ENCODE measurements at regions not wholly inside any gene's neighbourhood (a gene's known extent, or its start where the extent isn't known, plus 50 kb on each side); places are given as distances from the start of the nearest gene placed in this dataset.

- H3K9me2 ChIP-seq (ENCODE audit: insufficient read depth, low read length): no peaks in the 10 kb centered on the region
- TF ChIP-seq CTCF (conservative IDR thresholded peaks at IDR 0.05; ENCODE audit: low read length): no peak
- TF ChIP-seq EZH2phosphoT487 (IDR thresholded peaks at IDR 0.05; ENCODE audit: borderline replicate concordance, low read depth, low read length): no peak
- no peak overlapping the region for H3K4me3 ChIP-seq (ENCODE audit: low read depth, low read length, poor library complexity, severe bottlenecking)
- H4K20me1 ChIP-seq (ENCODE audit: insufficient read depth, low read length): no peaks in the 10 kb centered on the region
- no peak overlapping the region for H2AFZ ChIP-seq (ENCODE audit: low read length)
- no peaks in the 10 kb centered on the region for H3K79me2 ChIP-seq (ENCODE audit: insufficient read depth, low read depth, low read length)
- H3K27ac ChIP-seq (ENCODE audit: low read depth, low read length, poor library complexity, severe bottlenecking): no peak overlapping the region
- H3K4me2 ChIP-seq (ENCODE audit: low read length): no peak overlapping the region
- ChIA-PET POLR2A (no interaction called here), CTCF (ENCODE audit: unreplicated experiment) (no interaction called here)
- no peak for DNase-seq (ENCODE audit: low spot score)
- no peaks in the 10 kb centered on the region for H3K9me3 ChIP-seq (ENCODE audit: low read length)
- intact Hi-C loops (cut with micrococcal nuclease; ENCODE audit: unreplicated experiment): loop anchor here (10.0 kb wide), 1 partner anchor 242 kb away; no protein-coding TSS in a partner anchor
- H3K4me1 ChIP-seq (ENCODE audit: insufficient read depth, low read length, poor library complexity, severe bottlenecking): no peaks in the 10 kb centered on the region
- no TSS peak for BruUV-seq (replicated peaks)
- H3K36me3 ChIP-seq (ENCODE audit: insufficient read depth, low read length): no peaks in the 10 kb centered on the region
Observed at GRCh38 chr20:60212695-60213094, 254.5 kb downstream of the CDH26 start.

GRCh38 chr20:60213126-60213893 lies 255.1 kb downstream of the CDH26 start:
- no peaks in the 10 kb centered on the region for H3K79me2 ChIP-seq (ENCODE audit: insufficient read depth, low read depth, low read length)
- intact Hi-C loops (cut with micrococcal nuclease; ENCODE audit: unreplicated experiment): loop anchor here (10.0 kb wide), 1 partner anchor 241 kb away; no protein-coding TSS in a partner anchor
- TF ChIP-seq EZH2phosphoT487 (IDR thresholded peaks at IDR 0.05; ENCODE audit: borderline replicate concordance, low read depth, low read length): no peak
- TF ChIP-seq CTCF (conservative IDR thresholded peaks at IDR 0.05; ENCODE audit: low read length): no peak
- H3K9me3 ChIP-seq (ENCODE audit: low read length): no peaks in the 10 kb centered on the region
- no peak overlapping the region for H2AFZ ChIP-seq (ENCODE audit: low read length)
- no peak overlapping the region for H3K4me3 ChIP-seq (ENCODE audit: low read depth, low read length, poor library complexity, severe bottlenecking)
- no peak overlapping the region for H3K4me2 ChIP-seq (ENCODE audit: low read length)
- DNase-seq (ENCODE audit: low spot score): no peak
- H3K36me3 ChIP-seq (ENCODE audit: insufficient read depth, low read length): no peaks in the 10 kb centered on the region
- POLR2A ChIA-PET: no interaction called here
- CTCF ChIA-PET (ENCODE audit: unreplicated experiment): no interaction called here
- H4K20me1 ChIP-seq (ENCODE audit: insufficient read depth, low read length): no peaks in the 10 kb centered on the region
- no TSS peak for BruUV-seq (replicated peaks)
- no peak overlapping the region for H3K27ac ChIP-seq (ENCODE audit: low read depth, low read length, poor library complexity, severe bottlenecking)
- H3K4me1 ChIP-seq (ENCODE audit: insufficient read depth, low read length, poor library complexity, severe bottlenecking): no peaks in the 10 kb centered on the region
- H3K9me2 ChIP-seq (ENCODE audit: insufficient read depth, low read length): no peaks in the 10 kb centered on the region

Measured in OCI-LY7 (cell line).